ENCODE measurements at regions not wholly inside any gene's neighbourhood (a gene's known extent, or its start where the extent isn't known, plus 50 kb on each side); places are given as distances from the start of the nearest gene placed in this dataset.

DNA sequence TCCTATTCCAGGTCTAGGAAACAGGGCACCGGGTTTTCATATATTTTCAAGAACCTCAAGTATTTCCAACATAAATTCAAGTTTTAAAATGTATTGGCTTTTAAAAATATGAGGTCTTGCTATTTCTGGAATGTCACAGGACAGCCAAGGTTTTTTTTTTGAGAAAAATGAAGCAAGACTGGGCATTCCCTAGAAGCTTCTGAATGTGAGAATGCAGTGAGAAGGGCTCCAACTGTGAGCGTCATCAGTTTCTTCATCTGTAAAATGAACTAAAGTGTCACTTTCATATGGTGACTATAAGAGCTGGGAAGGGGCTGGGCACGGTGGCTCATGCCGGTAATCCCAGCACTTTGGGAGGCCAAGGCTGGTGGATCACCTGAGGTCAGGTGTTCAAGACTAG, 455.8 kb upstream of the MAF start:
- intact Hi-C loops (cut with micrococcal nuclease) (no loop called here), dilution Hi-C loops (cut with MboI; ENCODE audit: extremely low pct_ligation_motif_present, low sequenced_read_pairs) (no loop called here)
- no peaks in the 10 kb centered on the region for H3K36me3 ChIP-seq (ENCODE audit: control insufficient read depth in 2 of 2, extremely low read depth in 1 of 2, insufficient read depth in 2 of 2, low read length in 2 of 2)
- no peak for DNase-seq (ENCODE audit: low read depth, low spot score)
- H3K27ac ChIP-seq (ENCODE audit: insufficient read depth, low read depth, low read length) = no peak overlapping the region
- no peaks in the 10 kb centered on the region for H3K9me3 ChIP-seq (replicated peaks; ENCODE audit: control insufficient read depth, insufficient read depth, low read length)
- no peak overlapping the region for H3K9ac ChIP-seq (replicated peaks; ENCODE audit: extremely low read depth, insufficient read depth, low read length)
- H3K27me3 ChIP-seq (ENCODE audit: control insufficient read depth in 2 of 2, insufficient read depth in 2 of 2, low read length in 2 of 2) = no peaks in the 10 kb centered on the region
- TF ChIP-seq FOS (IDR thresholded peaks at IDR 0.05; ENCODE audit: borderline replicate concordance, insufficient read depth, low read length) = no peak
- no peak for TF ChIP-seq JUN (IDR thresholded peaks at IDR 0.05; ENCODE audit: borderline replicate concordance, insufficient read depth, insufficient read length, low read depth)
- TF ChIP-seq GATA2 (IDR thresholded peaks at IDR 0.05; ENCODE audit: insufficient read depth, insufficient read length, low read depth, low read length) = no peak
- TF ChIP-seq, protein P1, sequence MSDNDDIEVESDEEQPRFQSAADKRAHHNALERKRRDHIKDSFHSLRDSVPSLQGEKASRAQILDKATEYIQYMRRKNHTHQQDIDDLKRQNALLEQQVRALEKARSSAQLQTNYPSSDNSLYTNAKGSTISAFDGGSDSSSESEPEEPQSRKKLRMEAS (IDR thresholded peaks at IDR 0.05; ENCODE audit: insufficient read depth, insufficient read length) = no peak
- TF ChIP-seq MYC (IDR thresholded peaks at IDR 0.05; ENCODE audit: low read depth, low read length) = no peak
- TF ChIP-seq EZH2 (IDR thresholded peaks at IDR 0.05; ENCODE audit: borderline replicate concordance, low read depth, low read length, severe bottlenecking) = no peak
- TF ChIP-seq POLR2A (IDR thresholded peaks at IDR 0.05; ENCODE audit: low read depth, low read length) = no peak
- TF ChIP-seq, protein P2, sequence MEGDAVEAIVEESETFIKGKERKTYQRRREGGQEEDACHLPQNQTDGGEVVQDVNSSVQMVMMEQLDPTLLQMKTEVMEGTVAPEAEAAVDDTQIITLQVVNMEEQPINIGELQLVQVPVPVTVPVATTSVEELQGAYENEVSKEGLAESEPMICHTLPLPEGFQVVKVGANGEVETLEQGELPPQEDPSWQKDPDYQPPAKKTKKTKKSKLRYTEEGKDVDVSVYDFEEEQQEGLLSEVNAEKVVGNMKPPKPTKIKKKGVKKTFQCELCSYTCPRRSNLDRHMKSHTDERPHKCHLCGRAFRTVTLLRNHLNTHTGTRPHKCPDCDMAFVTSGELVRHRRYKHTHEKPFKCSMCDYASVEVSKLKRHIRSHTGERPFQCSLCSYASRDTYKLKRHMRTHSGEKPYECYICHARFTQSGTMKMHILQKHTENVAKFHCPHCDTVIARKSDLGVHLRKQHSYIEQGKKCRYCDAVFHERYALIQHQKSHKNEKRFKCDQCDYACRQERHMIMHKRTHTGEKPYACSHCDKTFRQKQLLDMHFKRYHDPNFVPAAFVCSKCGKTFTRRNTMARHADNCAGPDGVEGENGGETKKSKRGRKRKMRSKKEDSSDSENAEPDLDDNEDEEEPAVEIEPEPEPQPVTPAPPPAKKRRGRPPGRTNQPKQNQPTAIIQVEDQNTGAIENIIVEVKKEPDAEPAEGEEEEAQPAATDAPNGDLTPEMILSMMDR (IDR thresholded peaks at IDR 0.05; ENCODE audit: extremely low read depth in 1 of 2, insufficient read depth in 1 of 2, low read depth in 1 of 2, low read length in 2 of 2) = no peak
- no peak for TF ChIP-seq POLR2AphosphoS5 (IDR thresholded peaks at IDR 0.05; ENCODE audit: insufficient read depth, low read depth, low read length)
- no peaks in the 10 kb centered on the region for H4K20me1 ChIP-seq (replicated peaks; ENCODE audit: control insufficient read depth, extremely low read depth, insufficient read depth, low read length)
- H3K4me3 ChIP-seq (replicated peaks in 1 of 3; ENCODE audit: insufficient read depth in 1 of 3, low read depth in 1 of 3, low read length in 3 of 3) = no peak overlapping the region
- no peak overlapping the region for H2AFZ ChIP-seq (ENCODE audit: low read depth, low read length)
- CTCF ChIA-PET = no interaction called here
- no peaks in the 10 kb centered on the region for H3K4me1 ChIP-seq (ENCODE audit: control insufficient read depth, extremely low read depth, insufficient read depth, low read length)
- POLR2A ChIA-PET = no interaction called here
- no TSS peak for BruUV-seq (replicated peaks)
- H3K4me2 ChIP-seq (ENCODE audit: insufficient read depth, low read length) = no peak overlapping the region
- H3K9me1 ChIP-seq (replicated peaks; ENCODE audit: control insufficient read depth, extremely low read depth, insufficient read depth, low read length) = no peaks in the 10 kb centered on the region
- no peak for FAIRE-seq
- no peaks in the 10 kb centered on the region for H3K79me2 ChIP-seq (ENCODE audit: control insufficient read depth, insufficient read depth, low read length)

Measured in endothelial cell of umbilical vein (primary cell).